ENCODE measurements at regions not wholly inside any gene's neighbourhood (a gene's known extent, or its start where the extent isn't known, plus 50 kb on each side); places are given as distances from the start of the nearest gene placed in this dataset.
"Not testable (repeated sequence)": the region's sequence is repeated elsewhere in the genome, so short reads cannot be mapped to it uniquely, and the experiment has no call there.

DNA sequence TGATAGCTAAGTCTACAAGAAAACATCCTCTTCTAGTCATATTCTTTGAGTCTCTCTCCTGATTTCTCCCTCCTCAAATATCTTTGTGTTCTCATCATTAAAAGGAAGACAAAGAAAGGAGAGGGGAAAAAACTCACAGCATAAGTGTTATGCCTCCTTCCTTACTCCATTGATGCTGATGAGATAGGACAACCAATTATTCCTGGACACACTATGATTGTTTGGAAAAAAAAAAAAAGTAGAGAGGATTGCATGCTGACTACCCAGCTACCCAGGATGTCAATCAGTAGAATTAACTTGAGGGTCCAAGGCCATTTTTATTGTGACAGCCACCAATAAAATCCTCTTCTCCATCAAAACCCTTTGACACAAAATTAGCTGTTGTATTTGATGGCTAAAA, 299.1 kb upstream of the CDH8 start:
- CTCF ChIA-PET, result no interaction called here
- Mint-ChIP-seq H3K27ac (no peak overlapping the region), H3K9me3 (ENCODE audit: low read depth) (peaks cover 17% of the 10 kb centered on the region), H3K27me3 (no peaks in the 10 kb centered on the region), H3K36me3 (ENCODE audit: low read depth) (no peaks in the 10 kb centered on the region), H3K4me1 (no peaks in the 10 kb centered on the region), H3K4me3 (no peak overlapping the region)
- intact Hi-C loops (cut with DNase I, micrococcal nuclease), result no loop called here
- POLR2A ChIA-PET, result no interaction called here
- ATAC-seq (no peak), DNase-seq (no peak)

GRCh38 chr16:62321606-62322005, 285.4 kb upstream of the CDH8 start:
- Mint-ChIP-seq H3K9me3 (ENCODE audit: low read depth) (peaks cover 15% of the 10 kb centered on the region), H3K36me3 (ENCODE audit: low read depth) (no peaks in the 10 kb centered on the region), H3K4me3 (no peak overlapping the region), H3K4me1 (no peaks in the 10 kb centered on the region), H3K27me3 (no peaks in the 10 kb centered on the region), H3K27ac (no peak overlapping the region)
- CTCF ChIA-PET, result no interaction called here
- no peak for ATAC-seq
- intact Hi-C loops (cut with DNase I, micrococcal nuclease), result no loop called here
- POLR2A ChIA-PET, result no interaction called here
- no peak for DNase-seq

DNA sequence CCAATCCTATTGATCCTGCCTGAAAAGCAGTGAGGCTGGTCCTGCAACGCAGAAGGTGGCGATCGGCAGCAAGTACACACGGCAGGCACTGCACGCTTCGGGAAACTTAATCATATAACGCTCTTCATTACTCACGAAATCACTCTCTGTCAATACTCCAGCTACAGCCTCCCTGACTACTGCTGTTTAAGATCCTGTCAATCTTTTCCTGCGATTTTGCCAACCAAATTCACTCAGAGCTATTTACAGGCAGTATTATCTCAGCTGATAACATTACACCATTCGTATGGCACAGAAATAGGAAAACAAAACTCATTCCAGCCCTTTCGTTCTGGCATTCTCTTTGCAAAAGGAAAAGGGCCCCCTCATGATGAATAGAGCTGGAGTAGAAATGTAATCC, 262.4 kb upstream of the CDH8 start:
- no peaks in the 10 kb centered on the region for H3K27me3 Mint-ChIP-seq
- H3K4me1 Mint-ChIP-seq, result no peaks in the 10 kb centered on the region
- no peaks in the 10 kb centered on the region for H3K36me3 Mint-ChIP-seq (ENCODE audit: low read depth)
- POLR2A ChIA-PET, result no interaction called here
- no peak overlapping the region for H3K4me3 Mint-ChIP-seq
- DNase-seq (no peak), ATAC-seq (no peak)
- peaks cover 38% of the 10 kb centered on the region for H3K9me3 Mint-ChIP-seq (ENCODE audit: low read depth)
- no peak overlapping the region for H3K27ac Mint-ChIP-seq
- intact Hi-C loops (cut with DNase I, micrococcal nuclease), result no loop called here
- CTCF ChIA-PET, result no interaction called here

GRCh38 chr16:62294213-62294972, 258.2 kb upstream of the CDH8 start:
- H3K4me3 Mint-ChIP-seq, result no peak overlapping the region
- ATAC-seq (no peak), DNase-seq (no peak)
- ChIA-PET CTCF (no interaction called here), POLR2A (no interaction called here)
- no peaks in the 10 kb centered on the region for H3K4me1 Mint-ChIP-seq
- intact Hi-C loops (cut with DNase I, micrococcal nuclease), result no loop called here
- H3K27me3 Mint-ChIP-seq, result no peaks in the 10 kb centered on the region
- H3K27ac Mint-ChIP-seq, result no peak overlapping the region
- H3K36me3 Mint-ChIP-seq (ENCODE audit: low read depth), result no peaks in the 10 kb centered on the region
- peaks cover 22% of the 10 kb centered on the region for H3K9me3 Mint-ChIP-seq (ENCODE audit: low read depth)

DNA sequence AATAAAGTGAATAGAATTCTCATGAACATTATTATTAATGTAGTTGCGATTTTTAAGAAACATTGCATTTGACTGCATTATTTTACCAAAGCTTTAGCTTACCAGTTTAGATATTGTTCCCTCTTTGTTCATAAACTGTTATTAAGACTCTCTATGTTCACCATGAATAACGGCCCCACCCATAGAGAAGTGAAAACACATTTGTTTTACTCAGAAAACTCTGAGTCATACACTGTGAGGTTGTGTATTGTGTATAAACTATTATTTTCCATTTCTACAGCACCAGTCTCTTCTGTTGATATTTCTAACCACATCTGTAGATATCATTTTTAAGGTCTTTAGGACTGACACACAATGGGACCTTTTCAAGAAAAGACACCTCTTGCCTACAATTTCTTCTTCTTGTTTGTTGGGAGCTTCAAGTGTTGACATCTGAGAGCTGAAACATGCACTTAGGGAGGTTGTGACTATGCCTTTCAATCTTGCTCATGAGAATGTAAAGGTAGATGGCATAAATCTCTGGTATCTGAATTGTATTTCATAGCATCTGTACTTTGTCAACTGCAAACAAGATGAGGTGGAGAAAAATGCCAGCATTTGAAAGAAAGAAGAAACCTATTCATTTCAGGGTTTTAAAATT, 252.9 kb upstream of the CDH8 start:
- peaks cover 12% of the 10 kb centered on the region for H3K9me3 Mint-ChIP-seq (ENCODE audit: low read depth)
- no peaks in the 10 kb centered on the region for H3K36me3 Mint-ChIP-seq (ENCODE audit: low read depth)

GRCh38 chr16:62280506-62280905, 244.3 kb upstream of the CDH8 start:
- CTCF ChIA-PET, result no interaction called here
- Mint-ChIP-seq H3K27me3 (no peaks in the 10 kb centered on the region), H3K27ac (no peak overlapping the region), H3K36me3 (ENCODE audit: low read depth) (no peaks in the 10 kb centered on the region), H3K9me3 (ENCODE audit: low read depth) (peaks cover 7% of the 10 kb centered on the region), H3K4me3 (no peak overlapping the region), H3K4me1 (no peaks in the 10 kb centered on the region)
- POLR2A ChIA-PET, result no interaction called here
- no peak for DNase-seq
- intact Hi-C loops (cut with DNase I, micrococcal nuclease), result no loop called here
- no peak for ATAC-seq

More for the DNA sequence above, 252.9 kb upstream of the CDH8 start:
- ChIA-PET CTCF (no interaction called here), POLR2A (no interaction called here)
- DNase-seq (no peak), ATAC-seq (no peak)
- Mint-ChIP-seq H3K27me3 (no peaks in the 10 kb centered on the region), H3K27ac (no peak overlapping the region), H3K4me1 (no peaks in the 10 kb centered on the region), H3K4me3 (no peak overlapping the region)
- intact Hi-C loops (cut with DNase I, micrococcal nuclease), result no loop called here

- H3K9me3 Mint-ChIP-seq (ENCODE audit: low read depth), result peaks cover 13% of the 10 kb centered on the region
- H3K36me3 Mint-ChIP-seq (ENCODE audit: low read depth), result no peaks in the 10 kb centered on the region
- intact Hi-C loops (cut with DNase I, micrococcal nuclease), result no loop called here
- DNase-seq (no peak), ATAC-seq (no peak)
- no peaks in the 10 kb centered on the region for H3K4me1 Mint-ChIP-seq
- CTCF ChIA-PET, result no interaction called here
- POLR2A ChIA-PET, result no interaction called here
- no peak overlapping the region for H3K27ac Mint-ChIP-seq
- no peaks in the 10 kb centered on the region for H3K27me3 Mint-ChIP-seq
- H3K4me3 Mint-ChIP-seq, result no peak overlapping the region
These were observed 241.7 kb upstream of the CDH8 start for GRCh38 chr16:62277942-62278341.

- POLR2A ChIA-PET, result no interaction called here
- no peaks in the 10 kb centered on the region for H3K4me1 Mint-ChIP-seq
- intact Hi-C loops (cut with DNase I, micrococcal nuclease), result no loop called here
These were observed 240.4 kb upstream of the CDH8 start for GRCh38 chr16:62276637-62277036.

GRCh38 chr16:62272035-62272434, 235.8 kb upstream of the CDH8 start:
- DNase-seq (no peak), ATAC-seq (no peak)
- H3K4me1 Mint-ChIP-seq, result no peaks in the 10 kb centered on the region
- H3K4me3 Mint-ChIP-seq, result no peak overlapping the region
- CTCF ChIA-PET, result no interaction called here
- no peaks in the 10 kb centered on the region for H3K36me3 Mint-ChIP-seq (ENCODE audit: low read depth)
- no peaks in the 10 kb centered on the region for H3K27me3 Mint-ChIP-seq
- POLR2A ChIA-PET, result no interaction called here
- no peak overlapping the region for H3K27ac Mint-ChIP-seq
- peaks cover 19% of the 10 kb centered on the region for H3K9me3 Mint-ChIP-seq (ENCODE audit: low read depth)
- intact Hi-C loops (cut with DNase I, micrococcal nuclease), result no loop called here

More at GRCh38 chr16:62276637-62277036, 240.4 kb upstream of the CDH8 start:
- H3K27me3 Mint-ChIP-seq, result no peaks in the 10 kb centered on the region
- no peak overlapping the region for H3K4me3 Mint-ChIP-seq
- CTCF ChIA-PET, result no interaction called here
- DNase-seq (no peak), ATAC-seq (no peak)
- H3K9me3 Mint-ChIP-seq (ENCODE audit: low read depth), result peaks cover 16% of the 10 kb centered on the region
- no peak overlapping the region for H3K27ac Mint-ChIP-seq
- H3K36me3 Mint-ChIP-seq (ENCODE audit: low read depth), result no peaks in the 10 kb centered on the region

GRCh38 chr16:62261760-62262159, 225.5 kb upstream of the CDH8 start:
- H3K36me3 Mint-ChIP-seq (ENCODE audit: low read depth), result no peaks in the 10 kb centered on the region
- intact Hi-C loops (cut with DNase I, micrococcal nuclease), result no loop called here
- POLR2A ChIA-PET, result no interaction called here

GRCh38 chr16:62258931-62259435, 222.7 kb upstream of the CDH8 start:
- H3K9me3 Mint-ChIP-seq (ENCODE audit: low read depth), result peaks cover 16% of the 10 kb centered on the region
- DNase-seq; H3K36me3 Mint-ChIP-seq (ENCODE audit: low read depth); H3K27me3 Mint-ChIP-seq; ATAC-seq; H3K4me1 Mint-ChIP-seq; H3K4me3 Mint-ChIP-seq; H3K27ac Mint-ChIP-seq; CTCF ChIA-PET; POLR2A ChIA-PET; intact Hi-C loops (cut with DNase I, micrococcal nuclease): not testable (repeated sequence)

More at GRCh38 chr16:62261760-62262159, 225.5 kb upstream of the CDH8 start:
- Mint-ChIP-seq H3K4me1 (no peaks in the 10 kb centered on the region), H3K27ac (no peak overlapping the region), H3K27me3 (no peaks in the 10 kb centered on the region), H3K4me3 (no peak overlapping the region), H3K9me3 (ENCODE audit: low read depth) (peaks cover 22% of the 10 kb centered on the region)
- CTCF ChIA-PET, result no interaction called here
- ATAC-seq (no peak), DNase-seq (no peak)

GRCh38 chr16:62256406-62256805, 220.2 kb upstream of the CDH8 start:
- no peak for DNase-seq
- no peaks in the 10 kb centered on the region for H3K36me3 Mint-ChIP-seq (ENCODE audit: low read depth)
- H3K4me3 Mint-ChIP-seq, result no peak overlapping the region
- no peaks in the 10 kb centered on the region for H3K27me3 Mint-ChIP-seq
- no peak overlapping the region for H3K27ac Mint-ChIP-seq
- no peaks in the 10 kb centered on the region for H3K4me1 Mint-ChIP-seq
- ATAC-seq, result no peak
- peaks cover 9% of the 10 kb centered on the region for H3K9me3 Mint-ChIP-seq (ENCODE audit: low read depth)
- ChIA-PET CTCF (no interaction called here), POLR2A (no interaction called here)
- intact Hi-C loops (cut with DNase I, micrococcal nuclease), result no loop called here
